ENCODE measurements at regions not wholly inside any gene's neighbourhood (a gene's known extent, or its start where the extent isn't known, plus 50 kb on each side); places are given as distances from the start of the nearest gene placed in this dataset.

- TF ChIP-seq CTCF (IDR thresholded peaks at IDR 0.05), result no peak
- DNase-seq, result no peak
- Histone ChIP-seq H3K4me3 (no peak overlapping the region), H3K36me3 (no peaks in the 10 kb centered on the region), H3K27me3 (no peaks in the 10 kb centered on the region), H3K4me1 (no peaks in the 10 kb centered on the region), H3K27ac (no peak overlapping the region), H3K9me3 (no peaks in the 10 kb centered on the region)
- intact Hi-C loops (cut with DNase I), result no loop called here
- ATAC-seq, result no peak
Observed at GRCh38 chr2:56770490-56770889, 586.7 kb downstream of the CCDC85A start.

GRCh38 chr2:56784046-56784445 is 600.3 kb downstream of the CCDC85A start:
- no peaks in the 10 kb centered on the region for H3K36me3 ChIP-seq
- ATAC-seq, result no peak
- no peak for TF ChIP-seq CTCF (IDR thresholded peaks at IDR 0.05)

GRCh38 chr2:56801214-56801613 is 617.4 kb downstream of the CCDC85A start:
- intact Hi-C loops (cut with DNase I), result no loop called here
- no peak overlapping the region for H3K27ac ChIP-seq
- no peaks in the 10 kb centered on the region for H3K9me3 ChIP-seq
- DNase-seq, result no peak
- H3K4me3 ChIP-seq, result no peak overlapping the region
- no peaks in the 10 kb centered on the region for H3K27me3 ChIP-seq
- H3K4me1 ChIP-seq, result no peaks in the 10 kb centered on the region
- no peaks in the 10 kb centered on the region for H3K36me3 ChIP-seq
- ATAC-seq, result no peak
- no peak for TF ChIP-seq CTCF (IDR thresholded peaks at IDR 0.05)

More at GRCh38 chr2:56784046-56784445, 600.3 kb downstream of the CCDC85A start:
- H3K4me3 ChIP-seq, result no peak overlapping the region
- H3K4me1 ChIP-seq, result no peaks in the 10 kb centered on the region
- intact Hi-C loops (cut with DNase I), result no loop called here
- no peak for DNase-seq
- no peaks in the 10 kb centered on the region for H3K27me3 ChIP-seq
- no peak overlapping the region for H3K27ac ChIP-seq
- no peaks in the 10 kb centered on the region for H3K9me3 ChIP-seq

GRCh38 chr2:56801770-56802169 is 618.0 kb downstream of the CCDC85A start:
- H3K4me1 ChIP-seq, result no peaks in the 10 kb centered on the region
- H3K4me3 ChIP-seq, result no peak overlapping the region
- H3K36me3 ChIP-seq, result no peaks in the 10 kb centered on the region
- ATAC-seq (no peak), DNase-seq (no peak)
- no peak for TF ChIP-seq CTCF (IDR thresholded peaks at IDR 0.05)
- H3K27ac ChIP-seq, result no peak overlapping the region
- intact Hi-C loops (cut with DNase I), result no loop called here
- no peaks in the 10 kb centered on the region for H3K9me3 ChIP-seq
- no peaks in the 10 kb centered on the region for H3K27me3 ChIP-seq

GRCh38 chr2:56803596-56803995 is 619.8 kb downstream of the CCDC85A start:
- intact Hi-C loops (cut with DNase I), result no loop called here
- TF ChIP-seq CTCF (IDR thresholded peaks at IDR 0.05), result no peak
- H3K4me1 ChIP-seq, result no peaks in the 10 kb centered on the region
- no peaks in the 10 kb centered on the region for H3K36me3 ChIP-seq
- DNase-seq (no peak), ATAC-seq (no peak)
- H3K9me3 ChIP-seq, result no peaks in the 10 kb centered on the region
- H3K27me3 ChIP-seq, result no peaks in the 10 kb centered on the region
- no peak overlapping the region for H3K4me3 ChIP-seq
- H3K27ac ChIP-seq, result no peak overlapping the region

- H3K9me3 ChIP-seq, result no peaks in the 10 kb centered on the region
Observed at GRCh38 chr2:56806924-56807323, 623.1 kb downstream of the CCDC85A start.

More at GRCh38 chr2:56806924-56807323, 623.1 kb downstream of the CCDC85A start:
- no peak overlapping the region for H3K4me3 ChIP-seq
- no peaks in the 10 kb centered on the region for H3K4me1 ChIP-seq
- ATAC-seq, result no peak
- H3K27me3 ChIP-seq, result no peaks in the 10 kb centered on the region
- TF ChIP-seq CTCF (IDR thresholded peaks at IDR 0.05), result no peak
- no peak for DNase-seq
- no peaks in the 10 kb centered on the region for H3K36me3 ChIP-seq
- no peak overlapping the region for H3K27ac ChIP-seq
- intact Hi-C loops (cut with DNase I), result no loop called here
